PFSK-1 (cell line): ENCODE measurements at regions not wholly inside any gene's neighbourhood (a gene's known extent, or its start where the extent isn't known, plus 50 kb on each side); places are given as distances from the start of the nearest gene placed in this dataset.

ENCODE experiments used
- REST ChIP-seq, 2 experiments: IDR thresholded peaks; 2 replicates each; pipeline versions ENCODE4 v1.6.1 to v1.8.0; 2011 to 2012; ENCODE audit warnings: low read depth in 2 of 2, low read length in 2 of 2, control low read depth in 1 of 2, inconsistent platforms in 1 of 2, mild to moderate bottlenecking in 1 of 2, moderate library complexity in 1 of 2; ENCODE audit not compliant: insufficient read depth in 1 of 2
- TAF1 ChIP-seq: IDR thresholded peaks from 2 replicates; pipeline ENCODE4 v1.6.1; 2012; ENCODE audit warnings: low read length, control low read depth, borderline replicate concordance; ENCODE audit not compliant: insufficient read depth

DNA sequence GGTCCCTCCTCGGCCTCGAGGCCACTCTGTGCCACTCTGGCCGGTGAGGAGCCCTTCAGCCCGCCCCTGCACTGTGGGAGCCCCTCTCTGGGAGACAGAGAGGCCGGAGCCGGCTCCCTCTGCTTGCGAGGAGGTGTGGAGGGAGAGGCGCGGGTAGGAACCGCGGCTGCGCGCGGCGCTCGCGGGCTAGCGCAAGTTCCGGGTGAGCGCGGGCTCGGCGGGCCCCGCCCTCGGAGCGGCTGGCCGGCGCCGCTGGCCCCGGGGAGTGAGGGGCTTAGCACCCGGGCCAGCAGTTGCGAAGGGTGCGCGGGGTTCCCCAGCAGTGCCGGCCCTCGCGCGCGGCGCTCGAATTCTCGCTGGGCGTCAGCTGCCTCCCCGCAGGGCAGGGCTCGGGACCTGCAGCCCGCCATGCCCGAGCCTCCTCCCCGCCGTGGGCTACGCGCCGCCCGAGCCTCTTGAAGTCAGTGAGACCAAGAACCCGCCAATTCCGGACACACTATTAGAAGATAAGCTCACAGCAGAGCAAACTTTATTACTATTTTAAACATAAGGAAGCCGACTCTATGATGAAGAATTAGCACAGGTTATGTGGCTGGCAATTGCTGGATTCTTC, 825.8 kb upstream of the FANCL start:
- TF ChIP-seq REST (IDR thresholded peaks at IDR 0.05; ENCODE audit: insufficient read depth in 1 of 2, low read depth in 2 of 2, low read length in 2 of 2) = no peak
- TF ChIP-seq TAF1 = no peak
